ENCODE measurements at regions not wholly inside any gene's neighbourhood (a gene's known extent, or its start where the extent isn't known, plus 50 kb on each side); places are given as distances from the start of the nearest gene placed in this dataset.

DNA sequence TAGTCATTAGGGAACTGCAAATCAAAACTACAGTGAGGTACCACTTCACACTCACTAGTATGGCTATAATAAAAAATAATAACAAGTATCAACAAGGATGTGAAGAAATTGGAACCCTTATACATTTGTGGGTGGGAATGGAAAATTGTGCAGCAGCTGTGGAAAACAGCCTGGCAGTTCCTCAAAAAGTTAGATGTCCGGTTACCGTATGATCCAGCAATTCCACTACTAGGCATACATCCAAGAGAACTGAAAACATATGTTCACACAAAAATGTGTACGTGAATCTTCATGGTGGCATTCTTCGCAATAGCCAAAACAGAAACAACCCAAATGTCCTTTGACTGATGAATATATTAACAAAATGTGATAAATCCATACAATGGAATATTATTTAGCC is 187.9 kb upstream of the LYSMD4 start:
- ATAC-seq (no peak), DNase-seq (no peak)
- no peaks in the 10 kb centered on the region for H3K36me3 ChIP-seq
- H3K4me1 ChIP-seq = no peaks in the 10 kb centered on the region
- no peak overlapping the region for H3K27ac ChIP-seq
- TF ChIP-seq POLR2A (IDR thresholded peaks at IDR 0.05) = no peak
- no peak for TF ChIP-seq CTCF (IDR thresholded peaks at IDR 0.05)
- 63% methylated on average over 4 of the region's 4 CpGs for WGBS (ENCODE audit: insufficient coverage, low coverage, low lambda C conversion rate, missing lambda C conversion rate)
- H3K27me3 ChIP-seq = no peaks in the 10 kb centered on the region
- H3K9me3 ChIP-seq = no peaks in the 10 kb centered on the region
- no peak overlapping the region for H3K4me3 ChIP-seq
- intact Hi-C loops (cut with DNase I) = no loop called here

GRCh38 chr15:99918072-99918471 is 184.8 kb upstream of the LYSMD4 start:
- Histone ChIP-seq H3K9me3 (no peaks in the 10 kb centered on the region), H3K27me3 (no peaks in the 10 kb centered on the region), H3K4me1 (no peaks in the 10 kb centered on the region), H3K4me3 (no peak overlapping the region), H3K27ac (no peak overlapping the region), H3K36me3 (no peaks in the 10 kb centered on the region)
- TF ChIP-seq CTCF (IDR thresholded peaks at IDR 0.05) (no peak), POLR2A (IDR thresholded peaks at IDR 0.05) (no peak)
- 67% methylated on average over 1 of the region's 9 CpGs for WGBS (ENCODE audit: insufficient coverage, low coverage, low lambda C conversion rate, missing lambda C conversion rate)
- intact Hi-C loops (cut with DNase I) = no loop called here
- ATAC-seq (no peak), DNase-seq (no peak)

GRCh38 chr15:99917252-99917651 is 184.0 kb upstream of the LYSMD4 start:
- H3K4me3 ChIP-seq = no peak overlapping the region
- DNase-seq = no peak
- TF ChIP-seq POLR2A (IDR thresholded peaks at IDR 0.05) = no peak
- TF ChIP-seq CTCF (IDR thresholded peaks at IDR 0.05) = no peak
- H3K9me3 ChIP-seq = no peaks in the 10 kb centered on the region
- WGBS (ENCODE audit: insufficient coverage, low coverage, low lambda C conversion rate, missing lambda C conversion rate) = 57% methylated on average over 3 of the region's 6 CpGs
- no peak for ATAC-seq
- H3K27ac ChIP-seq = no peak overlapping the region
- H3K36me3 ChIP-seq = no peaks in the 10 kb centered on the region
- no peaks in the 10 kb centered on the region for H3K27me3 ChIP-seq
- intact Hi-C loops (cut with DNase I) = no loop called here
- H3K4me1 ChIP-seq = no peaks in the 10 kb centered on the region

GRCh38 chr15:99916668-99917223 is 183.5 kb upstream of the LYSMD4 start:
- ATAC-seq (no peak), DNase-seq (no peak)
- intact Hi-C loops (cut with DNase I) = no loop called here
- Histone ChIP-seq H3K9me3 (no peaks in the 10 kb centered on the region), H3K4me3 (no peak overlapping the region), H3K36me3 (no peaks in the 10 kb centered on the region), H3K27ac (no peak overlapping the region), H3K27me3 (no peaks in the 10 kb centered on the region), H3K4me1 (no peaks in the 10 kb centered on the region)
- 62% methylated on average over 4 of the region's 10 CpGs for WGBS (ENCODE audit: insufficient coverage, low coverage, low lambda C conversion rate, missing lambda C conversion rate)
- no peak for TF ChIP-seq CTCF (IDR thresholded peaks at IDR 0.05)
- no peak for TF ChIP-seq POLR2A (IDR thresholded peaks at IDR 0.05)

- WGBS (ENCODE audit: insufficient coverage, low coverage, low lambda C conversion rate, missing lambda C conversion rate) = 56% methylated on average over 3 of the region's 3 CpGs
- Histone ChIP-seq H3K9me3 (no peaks in the 10 kb centered on the region), H3K36me3 (no peaks in the 10 kb centered on the region), H3K27me3 (no peaks in the 10 kb centered on the region), H3K4me1 (no peaks in the 10 kb centered on the region), H3K27ac (no peak overlapping the region), H3K4me3 (no peak overlapping the region)
- no peak for ATAC-seq
- DNase-seq = no peak
- TF ChIP-seq POLR2A (IDR thresholded peaks at IDR 0.05) (no peak), CTCF (IDR thresholded peaks at IDR 0.05) (no peak)
- intact Hi-C loops (cut with DNase I) = no loop called here
Observed at GRCh38 chr15:99914723-99915122, 181.5 kb upstream of the LYSMD4 start.
